GM12865 (cell line): ENCODE measurements at regions not wholly inside any gene's neighbourhood (a gene's known extent, or its start where the extent isn't known, plus 50 kb on each side); places are given as distances from the start of the nearest gene placed in this dataset.

Experiments
- DNase-seq: peaks from one replicate; pipeline ENCODE4 v3.0.0; 2010; ENCODE audit warnings: low read depth
- H3K4me3 ChIP-seq: 2 replicates; pipeline ENCODE4 v1.5.1; 2011; ENCODE audit warnings: mild to moderate bottlenecking, low read depth, low read length, control low read depth
- CTCF ChIP-seq: IDR thresholded peaks from 2 replicates; pipeline ENCODE4 v1.5.1; 2011; ENCODE audit warnings: low read length, control low read depth, low read depth, inconsistent platforms; ENCODE audit not compliant: insufficient read depth; ENCODE audit errors: missing control alignments

GRCh38 chr2:236977852-236978398 is 107.8 kb upstream of the COPS8 start:
- no peak overlapping the region for H3K4me3 ChIP-seq
- TF ChIP-seq CTCF, result no peak
- no peak for DNase-seq

- H3K4me3 ChIP-seq, result no peak overlapping the region
- no peak for DNase-seq
- TF ChIP-seq CTCF, result no peak
These were observed 106.0 kb upstream of the COPS8 start for GRCh38 chr2:236979664-236980063.

- H3K4me3 ChIP-seq, result no peak overlapping the region
- DNase-seq, result no peak
- no peak for TF ChIP-seq CTCF
These were observed 104.7 kb upstream of the COPS8 start for GRCh38 chr2:236980961-236981360.

GRCh38 chr2:236981701-236982485 is 103.8 kb upstream of the COPS8 start:
- TF ChIP-seq CTCF, result no peak
- no peak overlapping the region for H3K4me3 ChIP-seq
- DNase-seq, result no peak

- DNase-seq, result no peak
- H3K4me3 ChIP-seq, result no peak overlapping the region
- no peak for TF ChIP-seq CTCF
These were observed 102.8 kb upstream of the COPS8 start for GRCh38 chr2:236982693-236983455.

- TF ChIP-seq CTCF, result no peak
- no peak overlapping the region for H3K4me3 ChIP-seq
- DNase-seq, result no peak
These were observed 101.6 kb upstream of the COPS8 start for GRCh38 chr2:236984046-236984445.
